Lung (tissue), 11 donors: ENCODE measurements at regions not wholly inside any gene's neighbourhood (a gene's known extent, or its start where the extent isn't known, plus 50 kb on each side); places are given as distances from the start of the nearest gene placed in this dataset.
"Not testable (repeated sequence)": the region's sequence is repeated elsewhere in the genome, so short reads cannot be mapped to it uniquely, and the experiment has no call there.

Source experiments
- ATAC-seq: fragments of 200-7000 bp; cut with Tn5 transposase; one replicate; pipeline ENCODE4 v1.9.1; 2020; ENCODE audit warnings: moderate number of reproducible peaks; ENCODE audit not compliant: insufficient read depth, low FRiP score
- DNase-seq, 3 donors: peaks; one replicate each; pipeline ENCODE4 v3.0.0-alpha.2; 2013 to 2017
- H3K27ac ChIP-seq, 2 donors: one replicate each; pipeline ENCODE4 v1.5.1; 2013; ENCODE audit warnings: mild to moderate bottlenecking in 2 of 2, moderate library complexity in 2 of 2, control low read depth in 1 of 2, inconsistent platforms in 1 of 2, low read depth in 1 of 2, low read length in 1 of 2
- H3K27me3 ChIP-seq, 3 donors: one replicate each; pipeline ENCODE4 v1.5.1; 2013; ENCODE audit warnings: low read length in 2 of 3; ENCODE audit not compliant: control insufficient read depth in 3 of 3, insufficient read depth in 3 of 3
- H3K36me3 ChIP-seq, 4 donors: one replicate each; pipeline ENCODE4 v1.5.1; 2013; ENCODE audit warnings: low read length in 4 of 4, mild to moderate bottlenecking in 1 of 4, moderate library complexity in 1 of 4; ENCODE audit not compliant: control insufficient read depth in 4 of 4, insufficient read depth in 4 of 4
- H3K4me1 ChIP-seq, 5 donors: one replicate each; pipeline ENCODE4 v1.5.1; 2013; ENCODE audit warnings: low read length in 5 of 5, mild to moderate bottlenecking in 2 of 5, moderate library complexity in 1 of 5; ENCODE audit not compliant: control insufficient read depth in 5 of 5, insufficient read depth in 5 of 5
- H3K4me3 ChIP-seq: one replicate; pipeline ENCODE4 v1.5.1; 2013; ENCODE audit warnings: mild to moderate bottlenecking, control low read depth, moderate library complexity
- H3K9ac ChIP-seq, 2 donors: one replicate each; pipeline ENCODE4 v1.5.1; 2013; ENCODE audit warnings: low read length in 2 of 2, control low read depth in 1 of 2; ENCODE audit not compliant: insufficient read depth in 1 of 2
- H3K9me3 ChIP-seq, 4 donors: one replicate each; pipeline ENCODE4 v1.5.1; 2013; ENCODE audit warnings: low read length in 3 of 4, mild to moderate bottlenecking in 1 of 4, moderate library complexity in 1 of 4; ENCODE audit not compliant: control insufficient read depth in 4 of 4, insufficient read depth in 3 of 4
- WGBS, 2 donors: extraction: QIAGEN DNeasy Blood & Tissue Kit; methylation state at CpG; one replicate each; pipeline ENCODE4 v1.1.7; 2013; 5-methylcytosine and 5-hydroxymethylcytosine counted together
- TF ChIP-seq, protein P1 (sequence below): IDR thresholded peaks from 2 replicates; pipeline ENCODE4 v1.5.1; 2012; ENCODE audit warnings: mild to moderate bottlenecking; ENCODE audit errors: control extremely low read depth, extremely low read depth
- donor health status: control.
- donor health status: control.
- donor health status: Bipolar disorder and iron deficiency.
- donor health status: healthy.
- donor health status: DM: yes; HTN: yes; CAD: no.

GRCh38 chr11:90426442-90426841 is 203.6 kb upstream of the CHORDC1 start:
- DNase-seq (no peak), ATAC-seq (no peak)
- no peaks in the 10 kb centered on the region for H3K9me3 ChIP-seq
- no peaks in the 10 kb centered on the region for H3K36me3 ChIP-seq
- H3K27me3 ChIP-seq: no peaks in the 10 kb centered on the region
- H3K4me3 ChIP-seq: no peak overlapping the region
- H3K4me1 ChIP-seq: no peaks in the 10 kb centered on the region
- 77 to 86% methylated on average over 5 of the region's 5 CpGs for WGBS, 2 donors
- no peak overlapping the region for H3K27ac ChIP-seq
- H3K9ac ChIP-seq: no peak overlapping the region
- TF ChIP-seq, protein P1, sequence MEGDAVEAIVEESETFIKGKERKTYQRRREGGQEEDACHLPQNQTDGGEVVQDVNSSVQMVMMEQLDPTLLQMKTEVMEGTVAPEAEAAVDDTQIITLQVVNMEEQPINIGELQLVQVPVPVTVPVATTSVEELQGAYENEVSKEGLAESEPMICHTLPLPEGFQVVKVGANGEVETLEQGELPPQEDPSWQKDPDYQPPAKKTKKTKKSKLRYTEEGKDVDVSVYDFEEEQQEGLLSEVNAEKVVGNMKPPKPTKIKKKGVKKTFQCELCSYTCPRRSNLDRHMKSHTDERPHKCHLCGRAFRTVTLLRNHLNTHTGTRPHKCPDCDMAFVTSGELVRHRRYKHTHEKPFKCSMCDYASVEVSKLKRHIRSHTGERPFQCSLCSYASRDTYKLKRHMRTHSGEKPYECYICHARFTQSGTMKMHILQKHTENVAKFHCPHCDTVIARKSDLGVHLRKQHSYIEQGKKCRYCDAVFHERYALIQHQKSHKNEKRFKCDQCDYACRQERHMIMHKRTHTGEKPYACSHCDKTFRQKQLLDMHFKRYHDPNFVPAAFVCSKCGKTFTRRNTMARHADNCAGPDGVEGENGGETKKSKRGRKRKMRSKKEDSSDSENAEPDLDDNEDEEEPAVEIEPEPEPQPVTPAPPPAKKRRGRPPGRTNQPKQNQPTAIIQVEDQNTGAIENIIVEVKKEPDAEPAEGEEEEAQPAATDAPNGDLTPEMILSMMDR: no peak

- TF ChIP-seq, protein P1: no peak
- H3K9ac ChIP-seq: no peak overlapping the region
- no peaks in the 10 kb centered on the region for H3K4me1 ChIP-seq
- DNase-seq (peak in 1 of 3 donors; percentile 13), ATAC-seq (no peak)
- H3K27me3 ChIP-seq: no peaks in the 10 kb centered on the region
- no peaks in the 10 kb centered on the region for H3K36me3 ChIP-seq
- H3K4me3 ChIP-seq: no peak overlapping the region
- no peak overlapping the region for H3K27ac ChIP-seq
- H3K9me3 ChIP-seq: no peaks in the 10 kb centered on the region
- WGBS, 2 donors: 49 to 52% methylated on average over 1 of the region's 1 CpG
These were observed 200.5 kb upstream of the CHORDC1 start for GRCh38 chr11:90423378-90423777.

GRCh38 chr11:90422787-90423186 is 199.9 kb upstream of the CHORDC1 start:
- not testable (repeated sequence) for H3K4me3 ChIP-seq, H3K9ac ChIP-seq, H3K27ac ChIP-seq, DNase-seq, H3K9me3 ChIP-seq, ATAC-seq, H3K4me1 ChIP-seq, H3K27me3 ChIP-seq, H3K36me3 ChIP-seq
- 74 to 76% methylated on average over 9 of the region's 9 CpGs for WGBS, 2 donors

DNA sequence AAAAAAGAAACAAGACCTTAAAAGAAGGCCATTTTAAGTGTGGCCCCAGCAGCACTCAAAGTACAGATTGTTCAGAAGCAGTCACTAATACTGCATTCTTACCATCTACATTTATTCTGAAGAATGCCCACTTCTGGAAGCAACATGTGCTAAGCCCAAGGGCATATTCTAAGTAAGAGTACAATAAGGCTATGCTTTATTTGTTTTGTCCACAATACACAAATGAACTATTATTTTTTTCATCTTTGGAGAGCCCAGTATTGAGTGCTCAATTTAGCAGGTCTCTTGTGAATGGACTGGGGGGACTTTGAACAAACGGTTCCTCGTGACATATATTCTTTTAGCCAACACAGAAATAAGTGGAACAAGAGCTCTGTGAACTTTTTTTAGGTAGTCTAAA is 191.4 kb upstream of the CHORDC1 start:
- Histone ChIP-seq H3K27ac (no peak overlapping the region), H3K9me3 (no peaks in the 10 kb centered on the region), H3K4me1 (no peaks in the 10 kb centered on the region), H3K9ac (no peak overlapping the region), H3K27me3 (no peaks in the 10 kb centered on the region), H3K4me3 (no peak overlapping the region), H3K36me3 (no peaks in the 10 kb centered on the region)
- WGBS, 2 donors: 85 to 89% methylated on average over 2 of the region's 2 CpGs
- no peak for DNase-seq
- TF ChIP-seq, protein P1: no peak
- ATAC-seq: no peak
